HepG2 (cell line): ENCODE measurements at regions not wholly inside any gene's neighbourhood (a gene's known extent, or its start where the extent isn't known, plus 50 kb on each side); places are given as distances from the start of the nearest gene placed in this dataset.

Experiments used
- ATAC-seq: fragments of 200-7000 bp; cut with Tn5 transposase; 3 replicates; pipeline ENCODE4 v1.9.1; 2020; ENCODE audit warnings: mild to moderate bottlenecking, moderate library complexity
- BruUV-seq: library from RNA; stranded (reverse); fragments of 400-500 nt; replicated peaks from 2 replicates; lab custom pipeline; 2021; lab: Mats Ljungman, UMichigan
- CTCF ChIA-PET: fragments of 300-600 bp; formaldehyde crosslinking; extraction: SDS; loops from one replicate; lab custom pipeline; 2021; ENCODE audit warnings: low total read pairs, inconsistent platforms, low intra/inter-chr PET ratio; lab: Yijun Ruan, JAX
- POLR2A ChIA-PET: fragments of 350-600 bp; sonication (Branson Sonifier 250); formaldehyde crosslinking; loops from one replicate; lab custom pipeline; 2020; ENCODE audit warnings: antibody characterized with exemption, inconsistent platforms; lab: Yijun Ruan, JAX
- DNase-seq: peaks from one replicate; pipeline ENCODE4 v3.0.0-alpha.2; 2015; ENCODE audit warnings: low spot score
- FAIRE-seq: peaks from 3 replicates; lab custom pipeline; 2011; peaks lifted over from hg19 to GRCh38; lab: Jason Lieb, UNC
- H2AFZ ChIP-seq: one replicate; pipeline ENCODE4 v1.6.1; 2011; ENCODE audit warnings: low read length, inconsistent platforms
- H3K27ac ChIP-seq: fragments of 300-600 bp; 3 replicates; pipeline ENCODE4 v1.8.0; 2011; ENCODE audit warnings: mixed run types, mild to moderate bottlenecking, mixed read lengths, low read length, inconsistent platforms; ENCODE audit not compliant: insufficient read depth; ENCODE audit errors: extremely low read length
- H3K27me3 ChIP-seq, 2 experiments: fragments of 200-600 bp in 1 of 2; 2 replicates in 1 of 2; 3 replicates in 1 of 2; pipeline versions ENCODE4 v1.6.0 to v1.8.0; 2011; ENCODE audit warnings: low read length in 2 of 2, mild to moderate bottlenecking in 2 of 2, moderate library complexity in 2 of 2, inconsistent platforms in 1 of 2; ENCODE audit not compliant: insufficient read depth in 2 of 2, control insufficient read depth in 1 of 2
- H3K36me3 ChIP-seq, 2 experiments: fragments of 200-600 bp in 1 of 2; replicated peaks in 1 of 2; 2 replicates in 1 of 2; 3 replicates in 1 of 2; pipeline versions ENCODE4 v1.5.1 to v1.8.0; 2011; ENCODE audit warnings: low read length in 2 of 2, inconsistent platforms in 1 of 2; ENCODE audit not compliant: insufficient read depth in 2 of 2, control insufficient read depth in 1 of 2
- H3K4me1 ChIP-seq: 2 replicates; pipeline ENCODE4 v1.5.1; 2012; ENCODE audit warnings: low read length, inconsistent platforms; ENCODE audit not compliant: insufficient read depth
- H3K4me2 ChIP-seq: 2 replicates; pipeline ENCODE4 v1.6.0; 2011; ENCODE audit warnings: low read depth, low read length, inconsistent platforms
- H3K4me3 ChIP-seq, 3 experiments: fragments of 200-600 bp in 1 of 3; sonication (generic), shearing (Covaris generic) in 1 of 3; replicated peaks in 1 of 3; 2 replicates each; pipeline ENCODE4 v1.5.1; 2011 to 2016; ENCODE audit warnings: low read length in 3 of 3, inconsistent platforms in 2 of 3, low read depth in 2 of 3, mild to moderate bottlenecking in 2 of 3, control low read depth in 1 of 3, mixed read lengths in 1 of 3; ENCODE audit not compliant: insufficient read depth in 1 of 3
- H3K79me2 ChIP-seq: one replicate; pipeline ENCODE4 v1.6.1; 2011; ENCODE audit warnings: low read length, inconsistent platforms; ENCODE audit not compliant: insufficient read depth
- H3K9ac ChIP-seq: 2 replicates; pipeline ENCODE4 v1.6.0; 2011; ENCODE audit warnings: mild to moderate bottlenecking, low read depth, low read length, inconsistent platforms; ENCODE audit not compliant: insufficient read depth
- H3K9me3 ChIP-seq: 2 replicates; pipeline ENCODE4 v1.5.1; 2012; ENCODE audit warnings: mild to moderate bottlenecking, low read length
- H4K20me1 ChIP-seq: 2 replicates; pipeline ENCODE4 v1.6.0; 2011; ENCODE audit warnings: inconsistent platforms, mild to moderate bottlenecking, low read length, moderate library complexity; ENCODE audit not compliant: insufficient read depth
- ATAD3A ChIP-seq: sonication (generic); formaldehyde crosslinking; IDR thresholded peaks from 2 replicates; pipeline ENCODE4 v1.4.0; 2020; ENCODE audit warnings: missing genetic modification reagents
- EZH2 ChIP-seq: conservative IDR thresholded peaks from 2 replicates; pipeline ENCODE4 v1.6.1; 2012; ENCODE audit warnings: mild to moderate bottlenecking, low read depth, low read length, moderate library complexity
- HNRNPH1 ChIP-seq: fragments of 200-400 bp; formaldehyde crosslinking; optimal IDR thresholded peaks from 2 replicates; pipeline ENCODE3; 2017; ENCODE audit warnings: mild to moderate bottlenecking, low read depth, low read length
- HOXA5 ChIP-seq: sonication (generic); formaldehyde crosslinking; IDR thresholded peaks from 2 replicates; pipeline ENCODE4 v1.4.0; 2020; ENCODE audit warnings: missing genetic modification reagents
- HOXD1 ChIP-seq: sonication (generic); formaldehyde crosslinking; IDR thresholded peaks from 2 replicates; pipeline ENCODE4 v1.5.0; 2020; ENCODE audit warnings: missing genetic modification reagents
- KLF6 ChIP-seq: IDR thresholded peaks from 2 replicates; pipeline ENCODE4 v1.8.0; 2016; ENCODE audit warnings: missing biosample characterization, missing genetic modification reagents
- NR2F6 ChIP-seq, 2 experiments: IDR thresholded peaks; 2 replicates each; pipeline ENCODE4 v1.6.1; 2016; ENCODE audit warnings: antibody characterized with exemption in 1 of 2, mild to moderate bottlenecking in 1 of 2
- POLR2A ChIP-seq, 2 experiments: IDR thresholded peaks; 2 replicates each; pipeline ENCODE4 v1.6.1; 2011; ENCODE audit warnings: low read depth in 2 of 2, low read length in 2 of 2, mild to moderate bottlenecking in 1 of 2, moderate library complexity in 1 of 2; ENCODE audit not compliant: insufficient read depth in 1 of 2
- PPARG ChIP-seq: conservative IDR thresholded peaks from 2 replicates; pipeline ENCODE4 v1.6.1; 2016; ENCODE audit warnings: missing biosample characterization, missing genetic modification reagents
- PRMT3 ChIP-seq: sonication (generic); formaldehyde crosslinking; IDR thresholded peaks from 2 replicates; pipeline ENCODE4 v1.8.1; 2022; ENCODE audit warnings: low read depth, mild to moderate bottlenecking, moderate library complexity, missing genetic modification reagents, borderline replicate concordance
- RXRB ChIP-seq: IDR thresholded peaks from 2 replicates; pipeline ENCODE4 v1.6.1; 2016; ENCODE audit warnings: borderline replicate concordance, missing genetic modification reagents, missing compliant biosample characterization
- SOX6 ChIP-seq, 2 experiments: fragments of 450-650 bp in 1 of 2; sonication (generic) in 1 of 2; formaldehyde crosslinking in 1 of 2; IDR thresholded peaks; 2 replicates each; pipeline versions ENCODE4 v1.4.0 to v1.6.1; 2017 to 2020; ENCODE audit warnings: antibody characterized with exemption in 1 of 2, mild to moderate bottlenecking in 1 of 2, missing genetic modification reagents in 1 of 2
- STAG1 ChIP-seq: sonication (generic); formaldehyde crosslinking; IDR thresholded peaks from 2 replicates; pipeline ENCODE4 v1.4.0; 2020; ENCODE audit warnings: missing genetic modification reagents
- ZNF30 ChIP-seq: sonication (generic); formaldehyde crosslinking; IDR thresholded peaks from 2 replicates; pipeline ENCODE4 v1.5.0; 2020; ENCODE audit warnings: mild to moderate bottlenecking, missing genetic modification reagents
- ZNF431 ChIP-seq: sonication (generic); formaldehyde crosslinking; IDR thresholded peaks from 2 replicates; pipeline ENCODE4 v1.9.0; 2022; ENCODE audit warnings: missing genetic modification reagents, low read depth, mild to moderate bottlenecking, borderline replicate concordance
- ZNF598 ChIP-seq: sonication (generic); formaldehyde crosslinking; IDR thresholded peaks from 2 replicates; pipeline ENCODE4 v1.5.1; 2020; ENCODE audit warnings: mild to moderate bottlenecking, missing genetic modification reagents, borderline replicate concordance
- ZNF775 ChIP-seq: sonication (generic); formaldehyde crosslinking; IDR thresholded peaks from 2 replicates; pipeline ENCODE4 v1.4.0; 2020; ENCODE audit warnings: missing genetic modification reagents, mild to moderate bottlenecking, moderate library complexity, borderline replicate concordance
- ZNF780A ChIP-seq: sonication (generic); formaldehyde crosslinking; IDR thresholded peaks from 2 replicates; pipeline ENCODE4 v1.8.0; 2022; ENCODE audit warnings: mild to moderate bottlenecking, missing genetic modification reagents, moderate library complexity
- in situ Hi-C: cut with HindIII; loops from 2 replicates; pipeline ENCODE4 v1.10.0; 2017; ENCODE audit warnings: low pct_unique_long_range_greater_than_20kb; ENCODE audit not compliant: extremely low pct_ligation_motif_present
- intact Hi-C: fragments of 100-400 bp; cut with micrococcal nuclease; formaldehyde crosslinking; loops from one replicate; pipeline ENCODE4 v1.10.0; 2022; ENCODE audit not compliant: unreplicated experiment
- TF ChIP-seq, protein P1 (sequence below): sonication (generic); formaldehyde crosslinking; IDR thresholded peaks from 2 replicates; pipeline ENCODE4 v1.4.0; 2020; ENCODE audit warnings: missing genetic modification reagents

DNA sequence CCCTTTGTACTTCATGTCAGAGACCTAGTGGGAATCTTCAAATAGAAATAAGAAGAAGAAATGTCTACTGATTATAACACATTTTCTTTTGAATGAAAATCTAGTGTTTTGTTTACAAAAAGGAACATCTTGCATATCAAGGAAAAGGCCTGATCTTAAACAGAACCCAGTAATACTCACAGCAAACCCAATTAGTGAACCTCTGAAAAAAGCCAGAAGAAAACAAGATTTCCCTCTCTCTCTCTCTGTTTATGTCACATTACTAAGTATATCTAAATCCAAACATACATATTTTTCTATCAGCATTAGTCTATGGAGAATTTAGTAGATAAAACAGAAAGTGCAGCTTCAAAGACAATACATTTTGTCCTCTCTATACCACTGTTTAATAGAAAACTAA is 457.9 kb downstream of the NR2F1-AS1 start:
- Histone ChIP-seq H3K4me2 (no peak overlapping the region), H3K79me2 (no peaks in the 10 kb centered on the region), H3K27ac (no peak overlapping the region), H3K4me1 (peaks cover 5% of the 10 kb centered on the region; the same call in 1 of the 2 replicates), H3K9ac (no peak overlapping the region), H2AFZ (no peak overlapping the region), H4K20me1 (no peaks in the 10 kb centered on the region), H3K4me3 (no peak overlapping the region), H3K36me3 (no peaks in the 10 kb centered on the region), H3K9me3 (no peaks in the 10 kb centered on the region), H3K27me3 (peaks cover 0 to 6% of the 10 kb centered on the region in 2 experiments; a peak in 1 of 5 replicates)
- ATAC-seq = no peak
- no peak for FAIRE-seq
- intact Hi-C loops (no loop called here), in situ Hi-C loops (no loop called here)
- TF ChIP-seq ZNF598 = no peak
- no peak for TF ChIP-seq SOX6 (IDR thresholded peaks at IDR 0.05)
- TF ChIP-seq SOX6 (CRISPR knock-in tag; IDR thresholded peaks at IDR 0.05) = no peak
- no peak for TF ChIP-seq ZNF775 (CRISPR knock-in tag)
- no peak for TF ChIP-seq NR2F6 (IDR thresholded peaks at IDR 0.05)
- no peak for TF ChIP-seq NR2F6 (CRISPR knock-in tag; IDR thresholded peaks at IDR 0.05)
- no peak for TF ChIP-seq POLR2A (IDR thresholded peaks at IDR 0.05; ENCODE audit: insufficient read depth in 1 of 2, low read depth in 2 of 2, low read length in 2 of 2)
- no peak for TF ChIP-seq EZH2
- no peak for TF ChIP-seq ATAD3A (CRISPR knock-in tag)
- TF ChIP-seq PPARG = no peak
- no peak for TF ChIP-seq HNRNPH1
- TF ChIP-seq, protein P1, sequence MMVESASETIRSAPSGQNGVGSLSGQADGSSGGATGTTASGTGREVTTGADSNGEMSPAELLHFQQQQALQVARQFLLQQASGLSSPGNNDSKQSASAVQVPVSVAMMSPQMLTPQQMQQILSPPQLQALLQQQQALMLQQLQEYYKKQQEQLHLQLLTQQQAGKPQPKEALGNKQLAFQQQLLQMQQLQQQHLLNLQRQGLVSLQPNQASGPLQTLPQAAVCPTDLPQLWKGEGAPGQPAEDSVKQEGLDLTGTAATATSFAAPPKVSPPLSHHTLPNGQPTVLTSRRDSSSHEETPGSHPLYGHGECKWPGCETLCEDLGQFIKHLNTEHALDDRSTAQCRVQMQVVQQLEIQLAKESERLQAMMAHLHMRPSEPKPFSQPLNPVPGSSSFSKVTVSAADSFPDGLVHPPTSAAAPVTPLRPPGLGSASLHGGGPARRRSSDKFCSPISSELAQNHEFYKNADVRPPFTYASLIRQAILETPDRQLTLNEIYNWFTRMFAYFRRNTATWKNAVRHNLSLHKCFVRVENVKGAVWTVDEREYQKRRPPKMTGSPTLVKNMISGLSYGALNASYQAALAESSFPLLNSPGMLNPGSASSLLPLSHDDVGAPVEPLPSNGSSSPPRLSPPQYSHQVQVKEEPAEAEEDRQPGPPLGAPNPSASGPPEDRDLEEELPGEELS (CRISPR knock-in tag) = no peak
- TF ChIP-seq HOXD1 (CRISPR knock-in tag) = no peak
- no peak for TF ChIP-seq RXRB (CRISPR knock-in tag)
- TF ChIP-seq STAG1 = no peak
- TF ChIP-seq ZNF431 (CRISPR knock-in tag) = no peak
- TF ChIP-seq PRMT3 (CRISPR knock-in tag) = no peak
- no peak for TF ChIP-seq ZNF780A (CRISPR knock-in tag)
- no peak for TF ChIP-seq HOXA5 (CRISPR knock-in tag)
- TF ChIP-seq KLF6 (CRISPR knock-in tag) = no peak
- TF ChIP-seq ZNF30 (CRISPR knock-in tag) = no peak
- no TSS peak for BruUV-seq
- no peak for DNase-seq
- ChIA-PET CTCF (no interaction called here), POLR2A (no interaction called here)
